ENCODE measurements at regions not wholly inside any gene's neighbourhood (a gene's known extent, or its start where the extent isn't known, plus 50 kb on each side); places are given as distances from the start of the nearest gene placed in this dataset.

GRCh38 chr2:129872446-129872845, 107.0 kb upstream of the RAB6C start:
- BruUV-seq (replicated peaks) = no TSS peak
- intact Hi-C loops (cut with micrococcal nuclease; ENCODE audit: unreplicated experiment) = no loop called here
- ChIA-PET POLR2A (ENCODE audit: unreplicated experiment) (no interaction called here), CTCF (no interaction called here)
- no peaks in the 10 kb centered on the region for H3K9me3 ChIP-seq (ENCODE audit: insufficient read depth, low read depth)
- H3K79me2 ChIP-seq (ENCODE audit: low read depth) = no peaks in the 10 kb centered on the region
- no peak overlapping the region for H3K4me3 ChIP-seq
- TF ChIP-seq CTCF (conservative IDR thresholded peaks at IDR 0.05) (no peak), EZH2 (IDR thresholded peaks at IDR 0.05; ENCODE audit: low read depth) (no peak)
- no peaks in the 10 kb centered on the region for H3K36me3 ChIP-seq (ENCODE audit: low read depth)
- no peaks in the 10 kb centered on the region for H3K4me1 ChIP-seq (replicated peaks; ENCODE audit: insufficient read depth)
- H3K4me2 ChIP-seq = no peak overlapping the region
- no peak overlapping the region for H2AFZ ChIP-seq
- H3K9me2 ChIP-seq (ENCODE audit: insufficient read depth) = no peaks in the 10 kb centered on the region
- no peaks in the 10 kb centered on the region for H3F3A ChIP-seq (ENCODE audit: insufficient read depth, low read depth)
- H3K27me3 ChIP-seq (ENCODE audit: insufficient read depth, low read depth) = peaks cover 33% of the 10 kb centered on the region; the same call in 1 of the 2 replicates
- no peak overlapping the region for H3K27ac ChIP-seq
- DNase-seq = no peak
- no peaks in the 10 kb centered on the region for H4K20me1 ChIP-seq (ENCODE audit: insufficient read depth)

GRCh38 chr2:129876541-129876940, 102.9 kb upstream of the RAB6C start:
- Histone ChIP-seq H3K27me3 (ENCODE audit: insufficient read depth, low read depth) (peaks cover 22% of the 10 kb centered on the region; the same call in 1 of the 2 replicates), H3F3A (ENCODE audit: insufficient read depth, low read depth) (no peaks in the 10 kb centered on the region), H3K4me3 (no peak overlapping the region), H3K9me2 (ENCODE audit: insufficient read depth) (no peaks in the 10 kb centered on the region), H3K79me2 (ENCODE audit: low read depth) (no peaks in the 10 kb centered on the region), H3K27ac (no peak overlapping the region), H3K36me3 (ENCODE audit: low read depth) (no peaks in the 10 kb centered on the region), H2AFZ (no peak overlapping the region), H3K4me1 (replicated peaks; ENCODE audit: insufficient read depth) (no peaks in the 10 kb centered on the region), H4K20me1 (ENCODE audit: insufficient read depth) (no peaks in the 10 kb centered on the region), H3K4me2 (no peak overlapping the region), H3K9me3 (ENCODE audit: insufficient read depth, low read depth) (no peaks in the 10 kb centered on the region)
- no peak for DNase-seq
- TF ChIP-seq CTCF (conservative IDR thresholded peaks at IDR 0.05) (no peak), EZH2 (IDR thresholded peaks at IDR 0.05; ENCODE audit: low read depth) (no peak)
- intact Hi-C loops (cut with micrococcal nuclease; ENCODE audit: unreplicated experiment) = no loop called here
- ChIA-PET POLR2A (ENCODE audit: unreplicated experiment) (no interaction called here), CTCF (no interaction called here)
- BruUV-seq (replicated peaks) = no TSS peak

GRCh38 chr2:129877289-129877741, 102.2 kb upstream of the RAB6C start:
- no peak for TF ChIP-seq EZH2 (IDR thresholded peaks at IDR 0.05; ENCODE audit: low read depth)
- no peak for TF ChIP-seq CTCF (conservative IDR thresholded peaks at IDR 0.05)
- Histone ChIP-seq H4K20me1 (ENCODE audit: insufficient read depth) (no peaks in the 10 kb centered on the region), H3K4me3 (no peak overlapping the region), H3K4me1 (replicated peaks; ENCODE audit: insufficient read depth) (no peaks in the 10 kb centered on the region), H3K27me3 (ENCODE audit: insufficient read depth, low read depth) (peaks cover 21% of the 10 kb centered on the region; the same call in 1 of the 2 replicates), H3F3A (ENCODE audit: insufficient read depth, low read depth) (no peaks in the 10 kb centered on the region), H3K79me2 (ENCODE audit: low read depth) (no peaks in the 10 kb centered on the region), H3K9me3 (ENCODE audit: insufficient read depth, low read depth) (no peaks in the 10 kb centered on the region), H3K36me3 (ENCODE audit: low read depth) (no peaks in the 10 kb centered on the region), H3K9me2 (ENCODE audit: insufficient read depth) (no peaks in the 10 kb centered on the region), H3K27ac (no peak overlapping the region), H2AFZ (no peak overlapping the region), H3K4me2 (no peak overlapping the region)
- CTCF ChIA-PET = no interaction called here
- DNase-seq = no peak
- BruUV-seq (replicated peaks) = no TSS peak
- POLR2A ChIA-PET (ENCODE audit: unreplicated experiment) = no interaction called here
- intact Hi-C loops (cut with micrococcal nuclease; ENCODE audit: unreplicated experiment) = no loop called here
